ENCODE measurements at regions not wholly inside any gene's neighbourhood (a gene's known extent, or its start where the extent isn't known, plus 50 kb on each side); places are given as distances from the start of the nearest gene placed in this dataset.

DNA sequence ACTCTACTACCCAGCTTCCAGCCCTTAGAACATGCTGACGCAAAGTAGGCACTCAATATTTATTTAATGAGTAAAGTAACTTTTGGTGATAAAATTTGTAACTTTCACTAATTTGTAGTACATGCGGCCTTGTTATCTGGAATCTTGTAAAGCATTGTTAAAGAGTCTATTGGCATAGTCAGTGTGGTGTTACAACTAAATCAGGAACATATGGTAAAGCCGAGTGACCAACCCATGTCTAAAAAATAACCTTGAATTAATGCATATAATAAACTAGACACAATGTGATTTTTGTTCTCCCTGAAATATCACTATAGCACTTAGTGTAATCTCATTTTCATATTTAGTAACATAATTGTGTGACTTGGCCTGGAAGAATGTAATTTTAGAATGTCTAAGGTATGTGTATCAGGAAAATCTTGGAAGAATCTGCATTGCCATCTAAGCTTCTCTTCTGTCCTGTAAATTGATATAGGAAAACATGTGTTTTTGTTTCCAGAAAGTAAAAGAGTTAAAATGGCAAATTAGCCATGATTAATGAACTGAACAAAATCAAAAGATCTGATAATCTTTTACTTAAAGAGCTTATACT is 256.7 kb upstream of the GNAI1 start:
- TF ChIP-seq CHD1 (IDR thresholded peaks at IDR 0.05; ENCODE audit: low read depth, low read length) (no peak), ZNF274 (IDR thresholded peaks at IDR 0.05; ENCODE audit: insufficient read depth, insufficient read length) (no peak), ZZZ3 (IDR thresholded peaks at IDR 0.05; ENCODE audit: control insufficient read depth, insufficient read length, low read depth) (no peak), HDGF (IDR thresholded peaks at IDR 0.05) (no peak)
- TF ChIP-seq, protein P1, sequence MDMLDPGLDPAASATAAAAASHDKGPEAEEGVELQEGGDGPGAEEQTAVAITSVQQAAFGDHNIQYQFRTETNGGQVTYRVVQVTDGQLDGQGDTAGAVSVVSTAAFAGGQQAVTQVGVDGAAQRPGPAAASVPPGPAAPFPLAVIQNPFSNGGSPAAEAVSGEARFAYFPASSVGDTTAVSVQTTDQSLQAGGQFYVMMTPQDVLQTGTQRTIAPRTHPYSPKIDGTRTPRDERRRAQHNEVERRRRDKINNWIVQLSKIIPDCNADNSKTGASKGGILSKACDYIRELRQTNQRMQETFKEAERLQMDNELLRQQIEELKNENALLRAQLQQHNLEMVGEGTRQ (IDR thresholded peaks at IDR 0.05; ENCODE audit: borderline replicate concordance, low read depth, low read length), result no peak
- TF ChIP-seq, protein P2, sequence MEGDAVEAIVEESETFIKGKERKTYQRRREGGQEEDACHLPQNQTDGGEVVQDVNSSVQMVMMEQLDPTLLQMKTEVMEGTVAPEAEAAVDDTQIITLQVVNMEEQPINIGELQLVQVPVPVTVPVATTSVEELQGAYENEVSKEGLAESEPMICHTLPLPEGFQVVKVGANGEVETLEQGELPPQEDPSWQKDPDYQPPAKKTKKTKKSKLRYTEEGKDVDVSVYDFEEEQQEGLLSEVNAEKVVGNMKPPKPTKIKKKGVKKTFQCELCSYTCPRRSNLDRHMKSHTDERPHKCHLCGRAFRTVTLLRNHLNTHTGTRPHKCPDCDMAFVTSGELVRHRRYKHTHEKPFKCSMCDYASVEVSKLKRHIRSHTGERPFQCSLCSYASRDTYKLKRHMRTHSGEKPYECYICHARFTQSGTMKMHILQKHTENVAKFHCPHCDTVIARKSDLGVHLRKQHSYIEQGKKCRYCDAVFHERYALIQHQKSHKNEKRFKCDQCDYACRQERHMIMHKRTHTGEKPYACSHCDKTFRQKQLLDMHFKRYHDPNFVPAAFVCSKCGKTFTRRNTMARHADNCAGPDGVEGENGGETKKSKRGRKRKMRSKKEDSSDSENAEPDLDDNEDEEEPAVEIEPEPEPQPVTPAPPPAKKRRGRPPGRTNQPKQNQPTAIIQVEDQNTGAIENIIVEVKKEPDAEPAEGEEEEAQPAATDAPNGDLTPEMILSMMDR (IDR thresholded peaks at IDR 0.05 in 2 of 3, conservative IDR thresholded peaks at IDR 0.05 in 1 of 3; ENCODE audit: control insufficient read depth in 2 of 3, extremely low read depth in 1 of 3, insufficient read depth in 1 of 3, low read depth in 3 of 3, low read length in 3 of 3), result no peak
